ENCODE measurements at regions not wholly inside any gene's neighbourhood (a gene's known extent, or its start where the extent isn't known, plus 50 kb on each side); places are given as distances from the start of the nearest gene placed in this dataset.

DNA sequence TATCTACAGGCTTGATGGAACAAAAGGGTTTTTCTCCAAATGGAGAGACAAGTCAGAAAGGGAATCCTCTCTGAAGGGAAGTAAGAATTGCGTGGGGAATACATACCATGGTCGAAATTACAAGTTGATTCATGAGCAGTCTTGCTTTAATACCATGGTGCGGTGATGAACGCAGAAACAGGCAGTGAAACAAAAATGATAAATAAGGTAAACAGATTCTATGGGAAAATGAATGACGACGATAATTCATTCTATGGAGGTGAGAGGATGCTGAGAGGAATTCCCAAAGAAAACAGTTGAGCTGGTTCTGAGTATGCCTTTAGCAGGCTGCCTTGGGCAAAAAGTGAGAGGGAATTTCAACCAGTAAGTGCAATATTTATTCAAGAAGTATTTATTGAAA, 209.4 kb upstream of the RUNX1 start:
- H3T11ph ChIP-seq (ENCODE audit: low read length): no peak overlapping the region
- peaks cover 9 to 11% of the 10 kb centered on the region in 2 experiments for H3K4me1 Mint-ChIP-seq

More for the DNA sequence above, 209.4 kb upstream of the RUNX1 start:
- Mint-ChIP-seq H3K27me3 (ENCODE audit: low read depth) (no peaks in the 10 kb centered on the region), H3K9me3 (no peaks in the 10 kb centered on the region), H3K4me3 (no peak overlapping the region), H3K27ac (no peak overlapping the region), H3K36me3 (ENCODE audit: insufficient read depth in 1 of 3, low read depth in 3 of 3) (no peaks in the 10 kb centered on the region)
- no peak overlapping the region for H2AFZ ChIP-seq (ENCODE audit: low read length)
- no peak overlapping the region for H3K9ac ChIP-seq (ENCODE audit: extremely low read depth, insufficient read length, low read length)
- DNase-seq: no peak
- H3K4me2 ChIP-seq (ENCODE audit: insufficient read depth, insufficient read length, low read length): no peak overlapping the region
- no peak overlapping the region for H2BK12ac ChIP-seq (ENCODE audit: insufficient read length, low read depth, low read length)
- H3K4me1 ChIP-seq (ENCODE audit: insufficient read depth, low read length): no peaks in the 10 kb centered on the region; the same call in 1 of the 2 replicates
- H3K4ac ChIP-seq (ENCODE audit: low read depth, low read length): no peak overlapping the region
- H3K27me3 ChIP-seq (ENCODE audit: insufficient read depth, low read length): no peaks in the 10 kb centered on the region
- no peak overlapping the region for H4K5ac ChIP-seq (ENCODE audit: insufficient read length, low read depth, low read length)
- no peaks in the 10 kb centered on the region for H3K9me3 ChIP-seq (ENCODE audit: control insufficient read depth, low read depth, low read length)
- TF ChIP-seq, protein P1, sequence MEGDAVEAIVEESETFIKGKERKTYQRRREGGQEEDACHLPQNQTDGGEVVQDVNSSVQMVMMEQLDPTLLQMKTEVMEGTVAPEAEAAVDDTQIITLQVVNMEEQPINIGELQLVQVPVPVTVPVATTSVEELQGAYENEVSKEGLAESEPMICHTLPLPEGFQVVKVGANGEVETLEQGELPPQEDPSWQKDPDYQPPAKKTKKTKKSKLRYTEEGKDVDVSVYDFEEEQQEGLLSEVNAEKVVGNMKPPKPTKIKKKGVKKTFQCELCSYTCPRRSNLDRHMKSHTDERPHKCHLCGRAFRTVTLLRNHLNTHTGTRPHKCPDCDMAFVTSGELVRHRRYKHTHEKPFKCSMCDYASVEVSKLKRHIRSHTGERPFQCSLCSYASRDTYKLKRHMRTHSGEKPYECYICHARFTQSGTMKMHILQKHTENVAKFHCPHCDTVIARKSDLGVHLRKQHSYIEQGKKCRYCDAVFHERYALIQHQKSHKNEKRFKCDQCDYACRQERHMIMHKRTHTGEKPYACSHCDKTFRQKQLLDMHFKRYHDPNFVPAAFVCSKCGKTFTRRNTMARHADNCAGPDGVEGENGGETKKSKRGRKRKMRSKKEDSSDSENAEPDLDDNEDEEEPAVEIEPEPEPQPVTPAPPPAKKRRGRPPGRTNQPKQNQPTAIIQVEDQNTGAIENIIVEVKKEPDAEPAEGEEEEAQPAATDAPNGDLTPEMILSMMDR (conservative IDR thresholded peaks at IDR 0.05): no peak
- no peaks in the 10 kb centered on the region for H4K20me1 ChIP-seq (ENCODE audit: control insufficient read depth, insufficient read depth, insufficient read length)
- no peak overlapping the region for H3K27ac ChIP-seq (ENCODE audit: insufficient read length, low read depth, low read length)
- H2AK5ac ChIP-seq (ENCODE audit: insufficient read length, low read length): no peak overlapping the region
- no peaks in the 10 kb centered on the region for H3K79me1 ChIP-seq (ENCODE audit: insufficient read depth, low read depth, low read length, poor library complexity, severe bottlenecking)
- no peaks in the 10 kb centered on the region for H3K79me2 ChIP-seq (ENCODE audit: insufficient read depth, low read length)
- no peak overlapping the region for H2BK120ac ChIP-seq (ENCODE audit: low read depth, low read length, poor library complexity, severe bottlenecking)
- H3K56ac ChIP-seq (ENCODE audit: insufficient read length, low read depth, low read length): no peak overlapping the region
- H4K8ac ChIP-seq (replicated peaks; ENCODE audit: insufficient read length, low read depth, low read length): no peak overlapping the region
- no peak overlapping the region for H3K14ac ChIP-seq (ENCODE audit: insufficient read depth, low read length)
- H3K18ac ChIP-seq (ENCODE audit: insufficient read length, low read depth, low read length): no peak overlapping the region
- no peak overlapping the region for H2BK20ac ChIP-seq (ENCODE audit: low read depth, low read length, poor library complexity, severe bottlenecking)
- no peak overlapping the region for H3K23ac ChIP-seq (ENCODE audit: insufficient read length, low read depth, low read length)
- no peaks in the 10 kb centered on the region for H3K23me2 ChIP-seq (ENCODE audit: insufficient read length, low read depth, low read length, poor library complexity, severe bottlenecking)
- H2BK5ac ChIP-seq (ENCODE audit: insufficient read length, low read length): no peak overlapping the region
- no CpG with 5 or more reads among the region's 6 CpGs for WGBS (ENCODE audit: extremely low coverage, insufficient read length, low lambda C conversion rate)
- H2BK15ac ChIP-seq (ENCODE audit: low read depth, low read length): no peak overlapping the region
- H4K91ac ChIP-seq (ENCODE audit: insufficient read length, low read depth, low read length): no peak overlapping the region

All from H9 (cell line).